GM06990 (cell line): ENCODE measurements at regions not wholly inside any gene's neighbourhood (a gene's known extent, or its start where the extent isn't known, plus 50 kb on each side); places are given as distances from the start of the nearest gene placed in this dataset.

Experiments used
- DNase-seq: peaks from one replicate; pipeline ENCODE4 v3.0.0-alpha.2; 2011; ENCODE audit not compliant: insufficient read length; ENCODE audit errors: extremely low read depth
- H3K27me3 ChIP-seq: replicated peaks from 2 replicates; pipeline ENCODE4 v1.6.0; 2011; ENCODE audit warnings: low read length; ENCODE audit not compliant: control insufficient read depth, insufficient read depth
- H3K36me3 ChIP-seq: 2 replicates; pipeline ENCODE4 v1.5.1; 2011; ENCODE audit warnings: low read length; ENCODE audit not compliant: control insufficient read depth, insufficient read depth
- H3K4me3 ChIP-seq: replicated peaks from 2 replicates; pipeline ENCODE4 v1.5.1; 2011; ENCODE audit warnings: low read depth, mild to moderate bottlenecking, control low read depth, low read length
- TF ChIP-seq, protein P1 (sequence below): IDR thresholded peaks from 2 replicates; pipeline ENCODE4 v1.5.1; 2011; ENCODE audit warnings: low read length, control low read depth, mild to moderate bottlenecking, inconsistent platforms; ENCODE audit not compliant: insufficient read depth, poor library complexity, severe bottlenecking

- H3K4me3 ChIP-seq: no peak overlapping the region
- TF ChIP-seq, protein P1, sequence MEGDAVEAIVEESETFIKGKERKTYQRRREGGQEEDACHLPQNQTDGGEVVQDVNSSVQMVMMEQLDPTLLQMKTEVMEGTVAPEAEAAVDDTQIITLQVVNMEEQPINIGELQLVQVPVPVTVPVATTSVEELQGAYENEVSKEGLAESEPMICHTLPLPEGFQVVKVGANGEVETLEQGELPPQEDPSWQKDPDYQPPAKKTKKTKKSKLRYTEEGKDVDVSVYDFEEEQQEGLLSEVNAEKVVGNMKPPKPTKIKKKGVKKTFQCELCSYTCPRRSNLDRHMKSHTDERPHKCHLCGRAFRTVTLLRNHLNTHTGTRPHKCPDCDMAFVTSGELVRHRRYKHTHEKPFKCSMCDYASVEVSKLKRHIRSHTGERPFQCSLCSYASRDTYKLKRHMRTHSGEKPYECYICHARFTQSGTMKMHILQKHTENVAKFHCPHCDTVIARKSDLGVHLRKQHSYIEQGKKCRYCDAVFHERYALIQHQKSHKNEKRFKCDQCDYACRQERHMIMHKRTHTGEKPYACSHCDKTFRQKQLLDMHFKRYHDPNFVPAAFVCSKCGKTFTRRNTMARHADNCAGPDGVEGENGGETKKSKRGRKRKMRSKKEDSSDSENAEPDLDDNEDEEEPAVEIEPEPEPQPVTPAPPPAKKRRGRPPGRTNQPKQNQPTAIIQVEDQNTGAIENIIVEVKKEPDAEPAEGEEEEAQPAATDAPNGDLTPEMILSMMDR: no peak
- H3K27me3 ChIP-seq: no peaks in the 10 kb centered on the region
- no peaks in the 10 kb centered on the region for H3K36me3 ChIP-seq
- DNase-seq: no peak
Measured at GRCh38 chr16:64590513-64590912, 531.4 kb downstream of the CDH11 start.

DNA sequence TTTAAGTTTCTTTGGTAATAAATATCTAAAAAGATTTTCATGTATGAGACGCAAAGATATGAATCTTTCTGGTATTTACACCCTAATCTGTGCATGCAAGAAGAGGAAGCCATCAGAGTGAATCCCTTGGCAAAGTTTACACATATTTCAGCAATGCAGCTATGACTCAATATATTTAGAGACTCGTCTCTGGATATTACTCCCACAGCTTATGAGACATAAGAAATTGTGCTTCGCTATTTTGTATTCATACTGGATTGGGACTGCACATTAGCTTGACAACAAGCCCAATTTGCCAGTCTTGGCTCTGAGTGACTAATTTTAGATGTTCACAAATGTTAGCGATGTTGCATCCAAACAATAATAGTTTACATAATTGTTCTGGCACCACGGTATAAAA is 532.0 kb downstream of the CDH11 start:
- DNase-seq: no peak
- Histone ChIP-seq H3K4me3 (no peak overlapping the region), H3K36me3 (no peaks in the 10 kb centered on the region), H3K27me3 (no peaks in the 10 kb centered on the region)
- TF ChIP-seq, protein P1: no peak

DNA sequence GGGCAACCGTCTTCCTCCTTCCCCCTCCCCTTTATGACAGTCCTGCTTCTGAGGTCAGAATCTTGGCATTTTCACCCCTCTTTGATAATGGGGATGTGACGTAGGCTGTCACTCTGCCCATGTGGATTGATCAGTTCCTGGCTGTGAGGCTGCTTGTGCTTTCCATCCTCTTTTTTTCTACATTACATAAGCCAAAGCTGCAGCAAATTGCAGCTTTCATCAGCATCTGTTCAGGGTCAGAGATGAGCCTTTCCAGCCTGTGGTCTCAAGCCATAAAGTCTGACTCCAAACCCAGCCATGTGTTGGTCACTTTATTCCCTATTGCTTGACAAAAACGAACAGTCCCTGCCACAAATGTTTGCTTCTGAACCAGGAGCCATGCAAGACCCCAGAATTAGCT is 535.1 kb downstream of the CDH11 start:
- H3K36me3 ChIP-seq: no peaks in the 10 kb centered on the region
- no peaks in the 10 kb centered on the region for H3K27me3 ChIP-seq
- TF ChIP-seq, protein P1: no peak
- no peak overlapping the region for H3K4me3 ChIP-seq
- DNase-seq: no peak

DNA sequence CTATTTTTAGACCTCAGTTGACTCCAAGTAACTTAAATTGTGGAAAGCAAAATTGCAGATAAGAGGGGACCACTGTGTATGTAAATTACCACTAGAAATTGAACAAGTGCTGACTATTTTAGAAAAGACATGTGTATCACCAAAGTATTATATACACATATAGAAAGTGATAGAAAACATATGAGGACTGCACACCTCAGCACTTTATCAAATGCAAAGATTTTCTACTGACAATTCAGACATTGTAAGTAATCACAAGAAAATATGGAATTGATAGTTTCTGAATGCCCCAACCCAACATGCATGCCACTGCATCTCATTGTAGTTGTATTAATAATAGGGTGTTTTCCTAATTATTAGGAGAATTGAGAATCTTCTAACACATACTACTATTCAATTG is 536.5 kb downstream of the CDH11 start:
- Histone ChIP-seq H3K36me3 (no peaks in the 10 kb centered on the region), H3K27me3 (no peaks in the 10 kb centered on the region), H3K4me3 (no peak overlapping the region)
- TF ChIP-seq, protein P1: no peak
- DNase-seq: no peak

DNA sequence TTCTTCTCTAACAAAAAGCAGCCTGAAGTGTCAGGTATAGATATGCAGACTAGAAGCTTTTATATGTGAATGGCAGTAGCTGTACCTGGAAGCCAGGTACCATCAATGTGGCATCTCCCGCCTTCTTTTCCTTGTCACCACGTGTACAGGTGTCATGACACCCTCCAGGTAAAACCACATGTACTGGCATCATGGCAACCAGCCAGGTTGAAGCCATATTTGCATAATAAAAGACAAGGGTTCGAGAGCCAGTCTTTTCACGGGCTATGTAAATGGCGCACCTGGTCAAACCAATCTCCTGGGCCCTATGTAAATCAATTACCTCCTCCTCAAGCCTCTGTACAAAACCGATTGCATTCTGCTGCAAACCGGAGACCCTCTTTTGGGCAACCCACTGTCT is 541.3 kb downstream of the CDH11 start:
- Histone ChIP-seq H3K27me3 (no peaks in the 10 kb centered on the region), H3K36me3 (no peaks in the 10 kb centered on the region), H3K4me3 (no peak overlapping the region)
- DNase-seq: no peak
- TF ChIP-seq, protein P1: no peak

GRCh38 chr16:64579712-64580111 is 542.2 kb downstream of the CDH11 start:
- H3K27me3 ChIP-seq: no peaks in the 10 kb centered on the region
- TF ChIP-seq, protein P1: no peak
- no peak for DNase-seq
- H3K36me3 ChIP-seq: no peaks in the 10 kb centered on the region
- H3K4me3 ChIP-seq: no peak overlapping the region
